Stimulated activated CD4-positive, alpha-beta T cell treated with anti-CD3 and anti-CD28 coated beads, Interleukin-2, amount 100 ng/mL, for 48 hours (primary cell): ENCODE measurements at regions not wholly inside any gene's neighbourhood (a gene's known extent, or its start where the extent isn't known, plus 50 kb on each side); places are given as distances from the start of the nearest gene placed in this dataset.

Experiments
- DNase-seq, 2 donors: peaks; one replicate each; pipeline ENCODE4 v3.0.0-alpha.2; 2020

- no peak for DNase-seq
These were observed 69.3 kb upstream of the MAOA start for GRCh38 chrX:43586830-43587229.

GRCh38 chrX:43589735-43590134 is 66.4 kb upstream of the MAOA start:
- no peak for DNase-seq

GRCh38 chrX:43590150-43590549 is 65.9 kb upstream of the MAOA start:
- no peak for DNase-seq

GRCh38 chrX:43592597-43592996 is 63.5 kb upstream of the MAOA start:
- DNase-seq = no peak

DNA sequence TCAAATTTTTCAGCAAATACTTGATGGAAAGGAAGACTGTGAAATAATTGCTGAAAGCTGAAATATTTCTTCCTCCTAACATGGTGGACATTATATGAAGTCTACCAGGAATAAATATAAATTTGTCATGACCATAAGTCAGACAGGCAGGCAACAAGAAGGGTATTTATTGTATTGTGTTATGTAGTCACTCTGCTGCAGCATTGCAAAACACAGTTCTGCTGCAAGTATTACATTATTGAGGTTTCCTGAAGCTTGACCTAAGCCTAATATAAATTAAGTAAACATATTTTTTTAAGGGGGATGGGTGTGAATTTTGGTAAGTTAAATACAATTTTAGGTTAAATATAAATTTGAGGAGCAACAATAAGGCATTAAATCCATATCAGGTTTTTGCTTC is 60.2 kb upstream of the MAOA start:
- no peak for DNase-seq

DNA sequence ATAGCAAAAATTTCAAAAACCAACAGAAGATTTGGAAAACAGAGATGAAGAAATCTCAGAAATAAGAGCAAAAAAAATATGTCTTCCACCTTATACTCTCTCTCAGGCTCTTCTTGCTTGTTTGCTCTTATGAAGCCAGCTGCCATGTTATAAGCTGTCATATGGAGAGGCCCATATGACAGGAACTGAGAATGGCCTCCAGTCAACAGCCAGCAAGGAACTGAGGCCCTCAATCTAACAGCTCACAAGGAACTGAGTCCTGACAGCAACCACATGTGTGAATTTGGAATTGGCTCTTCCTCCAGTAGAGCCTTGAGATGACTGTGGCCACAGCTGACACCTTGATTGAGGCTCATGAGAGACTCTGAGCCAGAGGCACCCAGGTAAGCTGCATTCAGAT is 51.3 kb upstream of the MAOA start:
- DNase-seq = no peak

DNA sequence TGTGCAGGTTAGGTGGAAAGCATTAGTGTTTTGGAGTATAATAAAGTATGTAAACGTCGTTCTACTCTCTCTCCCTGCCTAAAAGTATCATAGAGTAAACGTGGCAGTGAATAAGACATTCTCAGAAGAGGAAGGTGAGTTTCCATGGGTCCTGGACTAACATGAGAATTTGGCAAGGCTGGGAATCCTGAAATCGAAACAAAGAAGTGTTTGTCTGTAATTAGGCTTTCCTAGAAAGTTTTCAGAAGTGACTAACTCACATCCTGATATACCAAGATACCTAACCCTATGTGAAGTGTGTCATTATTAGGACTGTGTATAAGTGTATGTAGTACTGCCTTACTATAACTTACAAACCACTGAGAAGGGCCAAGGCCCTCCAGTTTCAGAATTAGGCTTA is 50.7 kb upstream of the MAOA start:
- no peak for DNase-seq
